ENCODE measurements at regions not wholly inside any gene's neighbourhood (a gene's known extent, or its start where the extent isn't known, plus 50 kb on each side); places are given as distances from the start of the nearest gene placed in this dataset.
"Not testable (repeated sequence)": the region's sequence is repeated elsewhere in the genome, so short reads cannot be mapped to it uniquely, and the experiment has no call there.

- H3K9me3 Mint-ChIP-seq: not testable (repeated sequence)
- 72% methylated on average over 13 of the region's 13 CpGs for WGBS (ENCODE audit: insufficient coverage)
Observed at GRCh38 chr1:78203410-78203982, 157.7 kb downstream of the GIPC2 start.

DNA sequence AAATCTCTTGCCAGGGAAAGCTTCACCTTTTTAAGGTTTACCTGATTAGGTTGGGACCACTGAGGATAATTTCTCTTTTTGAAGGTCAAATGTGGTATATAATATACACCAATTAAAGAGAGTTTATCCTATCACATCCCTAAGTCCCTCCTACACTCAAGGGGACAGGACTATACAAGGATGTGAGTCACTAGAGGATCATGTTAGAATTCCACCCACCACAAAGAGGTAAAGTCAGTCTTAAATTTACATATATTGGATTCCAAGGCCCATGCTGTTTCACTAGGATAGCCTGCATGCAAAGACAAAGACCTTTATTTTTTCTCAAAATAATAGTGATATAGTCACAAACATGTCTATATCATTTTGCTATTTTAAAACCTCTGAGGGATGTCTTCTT, 164.4 kb downstream of the GIPC2 start:
- Histone ChIP-seq H3K9me3 (ENCODE audit: control insufficient read depth, insufficient read depth, low read length) (no peaks in the 10 kb centered on the region), H3K4me3 (ENCODE audit: low read length) (no peak overlapping the region), H3K36me3 (ENCODE audit: control insufficient read depth, insufficient read depth, low read length) (no peaks in the 10 kb centered on the region), H3K4me1 (ENCODE audit: control insufficient read depth, insufficient read depth, low read length) (no peaks in the 10 kb centered on the region), H3K27ac (ENCODE audit: low read length) (no peak overlapping the region), H3K27me3 (ENCODE audit: control insufficient read depth, insufficient read depth, low read length) (no peaks in the 10 kb centered on the region)
- intact Hi-C loops (cut with micrococcal nuclease): no loop called here
- no peak for DNase-seq
- H3K4me3 Mint-ChIP-seq: no peak overlapping the region
- ATAC-seq: no peak
- TF ChIP-seq, protein P1, sequence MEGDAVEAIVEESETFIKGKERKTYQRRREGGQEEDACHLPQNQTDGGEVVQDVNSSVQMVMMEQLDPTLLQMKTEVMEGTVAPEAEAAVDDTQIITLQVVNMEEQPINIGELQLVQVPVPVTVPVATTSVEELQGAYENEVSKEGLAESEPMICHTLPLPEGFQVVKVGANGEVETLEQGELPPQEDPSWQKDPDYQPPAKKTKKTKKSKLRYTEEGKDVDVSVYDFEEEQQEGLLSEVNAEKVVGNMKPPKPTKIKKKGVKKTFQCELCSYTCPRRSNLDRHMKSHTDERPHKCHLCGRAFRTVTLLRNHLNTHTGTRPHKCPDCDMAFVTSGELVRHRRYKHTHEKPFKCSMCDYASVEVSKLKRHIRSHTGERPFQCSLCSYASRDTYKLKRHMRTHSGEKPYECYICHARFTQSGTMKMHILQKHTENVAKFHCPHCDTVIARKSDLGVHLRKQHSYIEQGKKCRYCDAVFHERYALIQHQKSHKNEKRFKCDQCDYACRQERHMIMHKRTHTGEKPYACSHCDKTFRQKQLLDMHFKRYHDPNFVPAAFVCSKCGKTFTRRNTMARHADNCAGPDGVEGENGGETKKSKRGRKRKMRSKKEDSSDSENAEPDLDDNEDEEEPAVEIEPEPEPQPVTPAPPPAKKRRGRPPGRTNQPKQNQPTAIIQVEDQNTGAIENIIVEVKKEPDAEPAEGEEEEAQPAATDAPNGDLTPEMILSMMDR (IDR thresholded peaks at IDR 0.05): no peak
- no peaks in the 10 kb centered on the region for H3K27me3 Mint-ChIP-seq (ENCODE audit: low read depth in 2 of 2)
- no peaks in the 10 kb centered on the region for H3K4me1 Mint-ChIP-seq
- peaks cover 9% of the 10 kb centered on the region in 2 donors for H3K9me3 Mint-ChIP-seq
- no peak overlapping the region for H3K27ac Mint-ChIP-seq
- H3K36me3 Mint-ChIP-seq: peaks cover 7% of the 10 kb centered on the region

More at GRCh38 chr1:78203410-78203982, 157.7 kb downstream of the GIPC2 start:
- H3K36me3 ChIP-seq (ENCODE audit: control insufficient read depth, insufficient read depth, low read length); intact Hi-C loops (cut with micrococcal nuclease); H3K4me3 ChIP-seq (ENCODE audit: low read length); H3K9me3 ChIP-seq (ENCODE audit: control insufficient read depth, insufficient read depth, low read length); H3K4me1 Mint-ChIP-seq; ATAC-seq; H3K27ac Mint-ChIP-seq; H3K36me3 Mint-ChIP-seq; H3K4me3 Mint-ChIP-seq; H3K27ac ChIP-seq (ENCODE audit: low read length); H3K27me3 Mint-ChIP-seq (ENCODE audit: low read depth in 2 of 2); H3K27me3 ChIP-seq (ENCODE audit: control insufficient read depth, insufficient read depth, low read length); DNase-seq; H3K4me1 ChIP-seq (ENCODE audit: control insufficient read depth, insufficient read depth, low read length): not testable (repeated sequence)

- intact Hi-C loops (cut with micrococcal nuclease): no loop called here
- DNase-seq (no peak), ATAC-seq (no peak)
- H3K36me3 Mint-ChIP-seq: peaks cover 7% of the 10 kb centered on the region
- H3K4me3 Mint-ChIP-seq: no peak overlapping the region
- H3K27me3 ChIP-seq (ENCODE audit: control insufficient read depth, insufficient read depth, low read length): no peaks in the 10 kb centered on the region
- no peak overlapping the region for H3K27ac ChIP-seq (ENCODE audit: low read length)
- no peak overlapping the region for H3K27ac Mint-ChIP-seq
- no peaks in the 10 kb centered on the region for H3K36me3 ChIP-seq (ENCODE audit: control insufficient read depth, insufficient read depth, low read length)
- no peaks in the 10 kb centered on the region for H3K27me3 Mint-ChIP-seq (ENCODE audit: low read depth in 2 of 2)
- H3K4me1 ChIP-seq (ENCODE audit: control insufficient read depth, insufficient read depth, low read length): no peaks in the 10 kb centered on the region
- 88% methylated on average over 7 of the region's 7 CpGs for WGBS (ENCODE audit: insufficient coverage)
- H3K9me3 ChIP-seq (ENCODE audit: control insufficient read depth, insufficient read depth, low read length): no peaks in the 10 kb centered on the region
- H3K4me1 Mint-ChIP-seq: no peaks in the 10 kb centered on the region
- TF ChIP-seq, protein P1 (IDR thresholded peaks at IDR 0.05): no peak
- H3K4me3 ChIP-seq (ENCODE audit: low read length): no peak overlapping the region
- peaks cover 8 to 10% of the 10 kb centered on the region in 2 donors for H3K9me3 Mint-ChIP-seq
Observed at GRCh38 chr1:78211483-78212092, 165.8 kb downstream of the GIPC2 start.

- ATAC-seq (no peak), DNase-seq (no peak)
- H3K4me1 Mint-ChIP-seq: no peaks in the 10 kb centered on the region
- Histone ChIP-seq H3K4me3 (ENCODE audit: low read length) (no peak overlapping the region), H3K27ac (ENCODE audit: low read length) (no peak overlapping the region), H3K27me3 (ENCODE audit: control insufficient read depth, insufficient read depth, low read length) (no peaks in the 10 kb centered on the region), H3K4me1 (ENCODE audit: control insufficient read depth, insufficient read depth, low read length) (no peaks in the 10 kb centered on the region), H3K9me3 (ENCODE audit: control insufficient read depth, insufficient read depth, low read length) (no peaks in the 10 kb centered on the region), H3K36me3 (ENCODE audit: control insufficient read depth, insufficient read depth, low read length) (no peaks in the 10 kb centered on the region)
- intact Hi-C loops (cut with micrococcal nuclease): no loop called here
- no peaks in the 10 kb centered on the region for H3K27me3 Mint-ChIP-seq (ENCODE audit: low read depth in 2 of 2)
- H3K9me3 Mint-ChIP-seq: peaks cover 9 to 13% of the 10 kb centered on the region in 2 donors
- H3K27ac Mint-ChIP-seq: no peak overlapping the region
- H3K4me3 Mint-ChIP-seq: no peak overlapping the region
- 88% methylated on average over 4 of the region's 4 CpGs for WGBS (ENCODE audit: insufficient coverage)
- TF ChIP-seq, protein P1 (IDR thresholded peaks at IDR 0.05): no peak
- peaks cover 7% of the 10 kb centered on the region for H3K36me3 Mint-ChIP-seq
Observed at GRCh38 chr1:78214334-78214733, 168.6 kb downstream of the GIPC2 start.

Measured in natural killer cell (primary cell).